GM21367 (cell line): ENCODE measurements at regions not wholly inside any gene's neighbourhood (a gene's known extent, or its start where the extent isn't known, plus 50 kb on each side); places are given as distances from the start of the nearest gene placed in this dataset.

ENCODE experiments used
- ATAC-seq: cut with Tn5 transposase; IDR thresholded peaks from one replicate; pipeline ENCODE4 v1.9.1; 2021; ENCODE audit not compliant: unreplicated experiment

- no peak for ATAC-seq
These were observed 117.2 kb downstream of the SLC25A24 start for GRCh38 chr1:108082738-108083562.

- ATAC-seq: no peak
These were observed 117.0 kb upstream of the VAV3 start for GRCh38 chr1:108082001-108082400.

GRCh38 chr1:108080448-108080847, 115.5 kb upstream of the VAV3 start:
- ATAC-seq: no peak

- no peak for ATAC-seq
These were observed 114.6 kb upstream of the VAV3 start for GRCh38 chr1:108079440-108080025.

- ATAC-seq: no peak
These were observed 113.0 kb upstream of the VAV3 start for GRCh38 chr1:108077991-108078390.

GRCh38 chr1:108075055-108075454, 110.1 kb upstream of the VAV3 start:
- peak; percentile 70 for ATAC-seq

- no peak for ATAC-seq
These were observed 107.8 kb upstream of the VAV3 start for GRCh38 chr1:108072776-108073175.

GRCh38 chr1:108072212-108072611, 107.2 kb upstream of the VAV3 start:
- no peak for ATAC-seq

- no peak for ATAC-seq
These were observed 106.6 kb upstream of the VAV3 start for GRCh38 chr1:108071601-108072000.

GRCh38 chr1:108070662-108071061, 105.7 kb upstream of the VAV3 start:
- ATAC-seq: no peak

- no peak for ATAC-seq
These were observed 103.0 kb upstream of the VAV3 start for GRCh38 chr1:108067884-108068540.

GRCh38 chr1:108066808-108067207, 101.8 kb upstream of the VAV3 start:
- no peak for ATAC-seq

- ATAC-seq: no peak
These were observed 99.3 kb upstream of the VAV3 start for GRCh38 chr1:108064255-108064654.

- ATAC-seq: no peak
These were observed 98.7 kb upstream of the VAV3 start for GRCh38 chr1:108063703-108064102.

GRCh38 chr1:108059945-108060344, 95.0 kb upstream of the VAV3 start:
- ATAC-seq: no peak

GRCh38 chr1:108057541-108057940, 92.6 kb upstream of the VAV3 start:
- no peak for ATAC-seq

GRCh38 chr1:108056436-108056990, 91.5 kb upstream of the VAV3 start:
- no peak for ATAC-seq

- no peak for ATAC-seq
These were observed 90.4 kb upstream of the VAV3 start for GRCh38 chr1:108055387-108055786.

GRCh38 chr1:108054396-108054795, 89.4 kb upstream of the VAV3 start:
- no peak for ATAC-seq

GRCh38 chr1:108053270-108054013, 88.5 kb upstream of the VAV3 start:
- ATAC-seq: no peak
